ENCODE measurements at regions not wholly inside any gene's neighbourhood (a gene's known extent, or its start where the extent isn't known, plus 50 kb on each side); places are given as distances from the start of the nearest gene placed in this dataset. TPM values are rescaled to one million over a fixed set of nuclear protein-coding genes. Genes with fewer than 3 reads are reported as not detected.

DNA sequence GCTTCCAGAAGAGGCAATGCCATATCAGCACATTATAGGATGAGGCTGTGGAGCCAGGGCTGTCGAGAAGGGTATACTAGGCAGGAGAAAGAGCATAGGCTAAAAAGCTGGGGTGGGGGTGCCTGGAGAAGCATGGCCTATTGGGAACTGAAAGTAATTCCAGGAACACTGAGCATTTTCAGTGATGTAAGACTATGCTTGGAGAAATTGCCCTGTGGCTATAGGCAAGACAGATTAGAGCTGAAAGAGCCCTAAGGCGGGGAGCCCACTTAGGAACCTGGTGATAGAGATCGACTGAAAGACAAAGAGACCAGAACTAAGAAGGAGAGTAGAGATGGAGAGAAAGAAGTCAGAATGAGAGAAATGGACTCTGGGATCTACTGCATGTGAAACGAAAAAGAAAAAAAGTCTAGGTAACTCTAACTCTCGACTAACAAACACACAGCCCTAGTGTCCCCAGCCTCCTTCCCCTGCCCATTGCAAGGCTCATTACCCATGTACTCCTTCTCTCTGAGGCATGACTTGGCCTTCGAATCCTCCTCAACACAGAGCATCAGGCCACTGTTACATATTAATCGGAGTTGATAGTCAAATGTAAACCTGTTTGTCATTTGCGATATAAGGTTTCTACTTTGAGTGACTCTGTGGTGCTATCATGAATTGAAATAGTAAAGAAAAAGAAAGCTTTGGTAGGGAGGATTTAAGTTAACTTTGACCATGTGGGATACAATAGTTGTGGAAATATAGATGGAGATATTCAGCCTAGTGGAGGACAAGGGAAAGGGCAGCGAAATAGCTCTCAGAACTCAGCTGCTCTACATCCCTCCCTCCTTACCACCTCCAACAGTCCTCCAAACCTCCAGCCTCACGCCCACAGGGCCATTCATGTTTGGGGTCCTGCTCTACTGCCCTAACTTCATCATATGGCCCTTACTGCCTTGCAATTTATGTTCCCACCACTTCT is 52.3 kb upstream of the BMAL1 start:
- Histone ChIP-seq H3K4me1 (peaks cover 0 to 31% of the 10 kb centered on the region in 2 donors), H3K27me3 (no peaks in the 10 kb centered on the region), H3K27ac (no peak overlapping the region), H3K9me3 (no peaks in the 10 kb centered on the region), H3K36me3 (no peaks in the 10 kb centered on the region), H3K4me3 (replicated peaks in 1 of 3) (no peak overlapping the region)
- TF ChIP-seq POLR2A (IDR thresholded peaks at IDR 0.05) = no peak
- TF ChIP-seq, protein P1, sequence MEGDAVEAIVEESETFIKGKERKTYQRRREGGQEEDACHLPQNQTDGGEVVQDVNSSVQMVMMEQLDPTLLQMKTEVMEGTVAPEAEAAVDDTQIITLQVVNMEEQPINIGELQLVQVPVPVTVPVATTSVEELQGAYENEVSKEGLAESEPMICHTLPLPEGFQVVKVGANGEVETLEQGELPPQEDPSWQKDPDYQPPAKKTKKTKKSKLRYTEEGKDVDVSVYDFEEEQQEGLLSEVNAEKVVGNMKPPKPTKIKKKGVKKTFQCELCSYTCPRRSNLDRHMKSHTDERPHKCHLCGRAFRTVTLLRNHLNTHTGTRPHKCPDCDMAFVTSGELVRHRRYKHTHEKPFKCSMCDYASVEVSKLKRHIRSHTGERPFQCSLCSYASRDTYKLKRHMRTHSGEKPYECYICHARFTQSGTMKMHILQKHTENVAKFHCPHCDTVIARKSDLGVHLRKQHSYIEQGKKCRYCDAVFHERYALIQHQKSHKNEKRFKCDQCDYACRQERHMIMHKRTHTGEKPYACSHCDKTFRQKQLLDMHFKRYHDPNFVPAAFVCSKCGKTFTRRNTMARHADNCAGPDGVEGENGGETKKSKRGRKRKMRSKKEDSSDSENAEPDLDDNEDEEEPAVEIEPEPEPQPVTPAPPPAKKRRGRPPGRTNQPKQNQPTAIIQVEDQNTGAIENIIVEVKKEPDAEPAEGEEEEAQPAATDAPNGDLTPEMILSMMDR (IDR thresholded peaks at IDR 0.05) = no peak
- 90 to 91% methylated on average over 10 of the region's 10 CpGs for WGBS, 2 donors
- intact Hi-C loops (cut with DNase I) = no loop called here
- no peak for DNase-seq

- Histone ChIP-seq H3K4me3 (replicated peaks in 1 of 3) (no peak overlapping the region), H3K27ac (no peak overlapping the region), H3K27me3 (no peaks in the 10 kb centered on the region), H3K9me3 (no peaks in the 10 kb centered on the region), H3K4me1 (peaks cover 0 to 17% of the 10 kb centered on the region in 2 donors), H3K36me3 (no peaks in the 10 kb centered on the region)
- TF ChIP-seq POLR2A (IDR thresholded peaks at IDR 0.05) = no peak
- TF ChIP-seq, protein P1 (IDR thresholded peaks at IDR 0.05) = no peak
- intact Hi-C loops (cut with DNase I) = no loop called here
- no peak for DNase-seq
- WGBS, 2 donors = 70 to 79% methylated on average over 4 of the region's 4 CpGs
These were observed 49.8 kb upstream of the BMAL1 start for GRCh38 chr11:13227676-13228255.

Small RNA genes lying in the stretch of these regions (small RNA-seq; reads per million reads assigned to genes)
- not detected for gene AC022878.1

All from thyroid gland (tissue), 4 donors.